GM23248 (cell line): ENCODE measurements at regions not wholly inside any gene's neighbourhood (a gene's known extent, or its start where the extent isn't known, plus 50 kb on each side); places are given as distances from the start of the nearest gene placed in this dataset.

Experiments used
- EZH2 ChIP-seq: fragments of 200-600 bp; sonication (generic); IDR thresholded peaks from 2 replicates; pipeline ENCODE4 v1.6.1; 2018; ENCODE audit warnings: antibody characterized with exemption, mild to moderate bottlenecking; ENCODE audit not compliant: insufficient read depth, poor library complexity, severe bottlenecking
- EZH2phosphoT487 ChIP-seq: fragments of 200-600 bp; sonication (generic); IDR thresholded peaks from 2 replicates; pipeline ENCODE4 v1.6.1; 2018; ENCODE audit warnings: antibody characterized with exemption, moderate library complexity, mild to moderate bottlenecking, low read depth; ENCODE audit not compliant: insufficient read depth

- TF ChIP-seq EZH2 (no peak), EZH2phosphoT487 (no peak)
Observed at GRCh38 chr15:31264559-31265089, 62.0 kb upstream of the KLF13 start.
